ENCODE measurements at regions not wholly inside any gene's neighbourhood (a gene's known extent, or its start where the extent isn't known, plus 50 kb on each side); places are given as distances from the start of the nearest gene placed in this dataset.

- Histone ChIP-seq H3K4me1 (ENCODE audit: control insufficient read depth in 2 of 2, insufficient read depth in 2 of 2, low read length in 2 of 2) (no peaks in the 10 kb centered on the region), H3K36me3 (ENCODE audit: control insufficient read depth in 2 of 2, insufficient read depth in 2 of 2, low read length in 1 of 2) (no peaks in the 10 kb centered on the region), H3K9me3 (ENCODE audit: control insufficient read depth in 2 of 2, insufficient read depth in 1 of 2, low read length in 1 of 2) (no peaks in the 10 kb centered on the region), H3K27me3 (ENCODE audit: control insufficient read depth in 2 of 2, insufficient read depth in 1 of 2, low read length in 1 of 2) (no peaks in the 10 kb centered on the region), H3K27ac (ENCODE audit: low read depth in 1 of 2, low read length in 1 of 2) (no peak overlapping the region), H3K4me3 (ENCODE audit: low read length in 2 of 2) (no peak overlapping the region)
- DNase-seq (ENCODE audit: low read depth in 6 of 9, low spot score in 9 of 9), result no peak
- 97% methylated on average over 4 of the region's 4 CpGs for WGBS
Measured at GRCh38 chr2:39498786-39499185, 61.7 kb upstream of the MAP4K3 start.

- DNase-seq (ENCODE audit: low read depth in 6 of 9, low spot score in 9 of 9), result no peak
- Histone ChIP-seq H3K4me1 (ENCODE audit: control insufficient read depth in 2 of 2, insufficient read depth in 2 of 2, low read length in 2 of 2) (no peaks in the 10 kb centered on the region), H3K4me3 (ENCODE audit: low read length in 2 of 2) (no peak overlapping the region), H3K9me3 (ENCODE audit: control insufficient read depth in 2 of 2, insufficient read depth in 1 of 2, low read length in 1 of 2) (no peaks in the 10 kb centered on the region), H3K27me3 (ENCODE audit: control insufficient read depth in 2 of 2, insufficient read depth in 1 of 2, low read length in 1 of 2) (no peaks in the 10 kb centered on the region), H3K36me3 (ENCODE audit: control insufficient read depth in 2 of 2, insufficient read depth in 2 of 2, low read length in 1 of 2) (no peaks in the 10 kb centered on the region), H3K27ac (ENCODE audit: low read depth in 1 of 2, low read length in 1 of 2) (no peak overlapping the region)
- 93% methylated on average over 2 of the region's 2 CpGs for WGBS
Measured at GRCh38 chr2:39499336-39499735, 62.3 kb upstream of the MAP4K3 start.

- Histone ChIP-seq H3K36me3 (ENCODE audit: control insufficient read depth in 2 of 2, insufficient read depth in 2 of 2, low read length in 1 of 2) (no peaks in the 10 kb centered on the region), H3K9me3 (ENCODE audit: control insufficient read depth in 2 of 2, insufficient read depth in 1 of 2, low read length in 1 of 2) (no peaks in the 10 kb centered on the region), H3K4me3 (ENCODE audit: low read length in 2 of 2) (no peak overlapping the region), H3K4me1 (ENCODE audit: control insufficient read depth in 2 of 2, insufficient read depth in 2 of 2, low read length in 2 of 2) (no peaks in the 10 kb centered on the region), H3K27me3 (ENCODE audit: control insufficient read depth in 2 of 2, insufficient read depth in 1 of 2, low read length in 1 of 2) (no peaks in the 10 kb centered on the region), H3K27ac (ENCODE audit: low read depth in 1 of 2, low read length in 1 of 2) (no peak overlapping the region)
- no peak for DNase-seq (ENCODE audit: low read depth in 6 of 9, low spot score in 9 of 9)
- WGBS, result 100% methylated on average over 1 of the region's 1 CpG
Measured at GRCh38 chr2:39501412-39501811, 64.3 kb upstream of the MAP4K3 start.

- no peaks in the 10 kb centered on the region for H3K36me3 ChIP-seq (ENCODE audit: control insufficient read depth in 2 of 2, insufficient read depth in 2 of 2, low read length in 1 of 2)
- no peak overlapping the region for H3K4me3 ChIP-seq (ENCODE audit: low read length in 2 of 2)
- H3K27me3 ChIP-seq (ENCODE audit: control insufficient read depth in 2 of 2, insufficient read depth in 1 of 2, low read length in 1 of 2), result no peaks in the 10 kb centered on the region
- no peak overlapping the region for H3K27ac ChIP-seq (ENCODE audit: low read depth in 1 of 2, low read length in 1 of 2)
- no peaks in the 10 kb centered on the region for H3K9me3 ChIP-seq (ENCODE audit: control insufficient read depth in 2 of 2, insufficient read depth in 1 of 2, low read length in 1 of 2)
- 92% methylated on average over 2 of the region's 2 CpGs for WGBS
- H3K4me1 ChIP-seq (ENCODE audit: control insufficient read depth in 2 of 2, insufficient read depth in 2 of 2, low read length in 2 of 2), result no peaks in the 10 kb centered on the region
- DNase-seq (ENCODE audit: low read depth in 6 of 9, low spot score in 9 of 9), result no peak
Measured at GRCh38 chr2:39503277-39503676, 66.2 kb upstream of the MAP4K3 start.

GRCh38 chr2:39504790-39505335, 67.8 kb upstream of the MAP4K3 start:
- H3K27me3 ChIP-seq (ENCODE audit: control insufficient read depth in 2 of 2, insufficient read depth in 1 of 2, low read length in 1 of 2), result no peaks in the 10 kb centered on the region
- H3K4me3 ChIP-seq (ENCODE audit: low read length in 2 of 2), result no peak overlapping the region
- no peaks in the 10 kb centered on the region for H3K9me3 ChIP-seq (ENCODE audit: control insufficient read depth in 2 of 2, insufficient read depth in 1 of 2, low read length in 1 of 2)
- H3K36me3 ChIP-seq (ENCODE audit: control insufficient read depth in 2 of 2, insufficient read depth in 2 of 2, low read length in 1 of 2), result no peaks in the 10 kb centered on the region
- WGBS, result 93% methylated on average over 5 of the region's 5 CpGs
- no peaks in the 10 kb centered on the region for H3K4me1 ChIP-seq (ENCODE audit: control insufficient read depth in 2 of 2, insufficient read depth in 2 of 2, low read length in 2 of 2)
- H3K27ac ChIP-seq (ENCODE audit: low read depth in 1 of 2, low read length in 1 of 2), result no peak overlapping the region
- DNase-seq (ENCODE audit: low read depth in 6 of 9, low spot score in 9 of 9), result no peak

GRCh38 chr2:39506215-39506614, 69.1 kb upstream of the MAP4K3 start:
- H3K9me3 ChIP-seq (ENCODE audit: control insufficient read depth in 2 of 2, insufficient read depth in 1 of 2, low read length in 1 of 2), result no peaks in the 10 kb centered on the region
- H3K27ac ChIP-seq (ENCODE audit: low read depth in 1 of 2, low read length in 1 of 2), result no peak overlapping the region
- no peaks in the 10 kb centered on the region for H3K4me1 ChIP-seq (ENCODE audit: control insufficient read depth in 2 of 2, insufficient read depth in 2 of 2, low read length in 2 of 2)
- 78% methylated on average over 2 of the region's 2 CpGs for WGBS
- H3K36me3 ChIP-seq (ENCODE audit: control insufficient read depth in 2 of 2, insufficient read depth in 2 of 2, low read length in 1 of 2), result no peaks in the 10 kb centered on the region
- no peak for DNase-seq (ENCODE audit: low read depth in 6 of 9, low spot score in 9 of 9)
- no peak overlapping the region for H3K4me3 ChIP-seq (ENCODE audit: low read length in 2 of 2)
- H3K27me3 ChIP-seq (ENCODE audit: control insufficient read depth in 2 of 2, insufficient read depth in 1 of 2, low read length in 1 of 2), result no peaks in the 10 kb centered on the region

- 96% methylated on average over 4 of the region's 4 CpGs for WGBS
Measured at GRCh38 chr2:39508198-39508597, 71.1 kb upstream of the MAP4K3 start.

GRCh38 chr2:39510140-39510539, 73.1 kb upstream of the MAP4K3 start:
- no peak for DNase-seq (ENCODE audit: low read depth in 6 of 9, low spot score in 9 of 9)
- Histone ChIP-seq H3K4me1 (ENCODE audit: control insufficient read depth in 2 of 2, insufficient read depth in 2 of 2, low read length in 2 of 2) (no peaks in the 10 kb centered on the region), H3K27me3 (ENCODE audit: control insufficient read depth in 2 of 2, insufficient read depth in 1 of 2, low read length in 1 of 2) (no peaks in the 10 kb centered on the region), H3K36me3 (ENCODE audit: control insufficient read depth in 2 of 2, insufficient read depth in 2 of 2, low read length in 1 of 2) (no peaks in the 10 kb centered on the region), H3K27ac (ENCODE audit: low read depth in 1 of 2, low read length in 1 of 2) (no peak overlapping the region), H3K9me3 (ENCODE audit: control insufficient read depth in 2 of 2, insufficient read depth in 1 of 2, low read length in 1 of 2) (no peaks in the 10 kb centered on the region), H3K4me3 (ENCODE audit: low read length in 2 of 2) (no peak overlapping the region)
- 95% methylated on average over 5 of the region's 5 CpGs for WGBS

More at GRCh38 chr2:39508198-39508597, 71.1 kb upstream of the MAP4K3 start:
- Histone ChIP-seq H3K27me3 (ENCODE audit: control insufficient read depth in 2 of 2, insufficient read depth in 1 of 2, low read length in 1 of 2) (no peaks in the 10 kb centered on the region), H3K4me3 (ENCODE audit: low read length in 2 of 2) (no peak overlapping the region), H3K27ac (ENCODE audit: low read depth in 1 of 2, low read length in 1 of 2) (no peak overlapping the region), H3K36me3 (ENCODE audit: control insufficient read depth in 2 of 2, insufficient read depth in 2 of 2, low read length in 1 of 2) (no peaks in the 10 kb centered on the region), H3K9me3 (ENCODE audit: control insufficient read depth in 2 of 2, insufficient read depth in 1 of 2, low read length in 1 of 2) (no peaks in the 10 kb centered on the region), H3K4me1 (ENCODE audit: control insufficient read depth in 2 of 2, insufficient read depth in 2 of 2, low read length in 2 of 2) (no peaks in the 10 kb centered on the region)
- DNase-seq (ENCODE audit: low read depth in 6 of 9, low spot score in 9 of 9), result no peak

- 92% methylated on average over 4 of the region's 4 CpGs for WGBS
- no peaks in the 10 kb centered on the region for H3K27me3 ChIP-seq (ENCODE audit: control insufficient read depth in 2 of 2, insufficient read depth in 1 of 2, low read length in 1 of 2)
- DNase-seq (ENCODE audit: low read depth in 6 of 9, low spot score in 9 of 9), result no peak
- no peak overlapping the region for H3K27ac ChIP-seq (ENCODE audit: low read depth in 1 of 2, low read length in 1 of 2)
- H3K4me1 ChIP-seq (ENCODE audit: control insufficient read depth in 2 of 2, insufficient read depth in 2 of 2, low read length in 2 of 2), result peaks cover 0 to 3% of the 10 kb centered on the region in 2 donors
- no peaks in the 10 kb centered on the region for H3K36me3 ChIP-seq (ENCODE audit: control insufficient read depth in 2 of 2, insufficient read depth in 2 of 2, low read length in 1 of 2)
- H3K4me3 ChIP-seq (ENCODE audit: low read length in 2 of 2), result no peak overlapping the region
- H3K9me3 ChIP-seq (ENCODE audit: control insufficient read depth in 2 of 2, insufficient read depth in 1 of 2, low read length in 1 of 2), result no peaks in the 10 kb centered on the region
Measured at GRCh38 chr2:39511219-39511604, 74.1 kb upstream of the MAP4K3 start.

Measured in thymus (tissue), 11 donors.